Limb (tissue), 2 donors: ENCODE measurements at regions not wholly inside any gene's neighbourhood (a gene's known extent, or its start where the extent isn't known, plus 50 kb on each side); places are given as distances from the start of the nearest gene placed in this dataset.
A peak's percentile ranks its signal among the peaks of the same experiment; 100 is the strongest.

Source experiments
- DNase-seq, 2 donors: peaks; one replicate each; pipeline ENCODE4 v3.0.0-alpha.2; 2016; ENCODE audit errors: extremely low spot score in 2 of 2

GRCh38 chr4:136558940-136559494 is 973.3 kb downstream of the PCDH18 start:
- no peak for DNase-seq

DNA sequence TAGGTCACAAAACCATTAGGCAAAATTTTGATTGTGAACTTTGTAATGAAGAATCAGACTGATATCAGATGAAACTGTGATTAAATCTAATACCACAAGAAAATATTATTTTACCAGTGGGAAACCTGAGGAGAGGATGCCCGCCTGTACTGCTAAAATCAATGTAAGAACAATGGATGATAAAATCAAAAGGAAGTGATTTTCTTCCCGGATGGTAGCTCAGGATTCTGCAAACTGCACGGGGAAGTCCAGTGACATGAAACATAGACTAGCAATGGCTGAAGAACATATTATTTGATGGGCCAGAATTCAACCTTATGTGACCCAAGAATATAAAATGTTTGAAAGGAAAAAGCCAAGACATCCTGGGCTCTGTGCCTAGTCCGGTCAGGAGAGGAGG is 974.9 kb downstream of the PCDH18 start:
- DNase-seq, result no peak

GRCh38 chr4:136554033-136554432 is 978.3 kb downstream of the PCDH18 start:
- DNase-seq, result no peak

DNA sequence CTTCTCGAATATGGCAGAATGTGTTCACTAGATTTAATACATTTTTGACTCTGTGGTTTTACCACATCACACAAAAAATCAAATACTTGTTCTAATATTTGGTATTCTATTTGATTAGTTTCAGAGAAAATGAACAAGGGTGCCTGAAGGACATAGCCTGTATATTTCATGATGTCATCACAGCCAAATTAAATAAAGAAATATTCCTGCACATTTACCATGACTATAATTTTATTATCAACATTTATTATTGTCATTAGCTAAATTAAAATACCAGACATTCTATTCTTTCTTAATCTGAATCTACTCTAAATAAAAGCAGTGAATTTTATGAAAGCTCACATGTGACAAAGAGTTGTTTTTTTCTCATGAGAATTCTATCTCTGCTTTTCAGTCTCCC is 980.5 kb downstream of the PCDH18 start:
- no peak for DNase-seq

DNA sequence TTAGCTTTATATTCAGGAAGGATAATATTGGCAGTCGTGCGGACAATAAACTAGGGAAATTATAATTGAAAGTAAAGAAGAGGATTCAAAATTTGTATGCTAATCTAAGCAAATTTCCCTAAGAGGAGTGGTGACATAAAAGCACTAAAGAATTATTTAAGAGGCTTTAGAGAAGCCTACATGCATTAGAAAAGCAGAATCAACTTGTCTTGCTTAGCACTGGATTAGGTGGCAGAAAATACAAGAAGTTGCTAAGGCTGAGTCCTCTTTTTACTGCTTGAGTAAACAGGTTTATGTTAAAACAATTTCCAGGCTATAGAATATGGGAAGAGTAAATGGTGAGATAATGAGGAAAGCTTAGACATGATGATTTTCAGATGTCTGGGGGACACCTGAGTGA is 991.5 kb downstream of the PCDH18 start:
- no peak for DNase-seq

- DNase-seq, result no peak
Observed at GRCh38 chr4:136528131-136528530, 1004.2 kb downstream of the PCDH18 start.

DNA sequence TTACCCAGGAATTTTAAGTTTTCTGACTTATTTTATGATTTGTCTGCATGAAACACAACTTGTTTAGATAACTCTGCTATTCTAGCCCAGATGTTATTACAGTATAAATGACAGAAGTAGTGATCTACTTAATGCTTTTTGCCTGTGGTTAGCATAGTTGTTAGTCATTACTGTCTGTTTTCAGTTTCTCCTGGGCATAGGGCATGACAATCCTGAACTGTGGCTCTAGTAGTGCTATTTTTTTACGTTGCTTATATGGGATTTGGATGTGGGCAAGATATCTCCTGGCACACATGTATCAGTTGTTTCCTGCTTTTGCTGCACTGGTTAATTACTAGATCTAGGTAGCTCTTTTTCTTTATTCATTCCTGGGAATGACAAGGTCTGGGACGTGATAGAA is 1005.8 kb downstream of the PCDH18 start:
- DNase-seq, result no peak

GRCh38 chr4:136524039-136524438 is 1008.3 kb downstream of the PCDH18 start:
- DNase-seq, result no peak

GRCh38 chr4:136516371-136516770 is 1015.9 kb downstream of the PCDH18 start:
- DNase-seq, result no peak

- no peak for DNase-seq
Observed at GRCh38 chr4:136505020-136505419, 1027.3 kb downstream of the PCDH18 start.

DNA sequence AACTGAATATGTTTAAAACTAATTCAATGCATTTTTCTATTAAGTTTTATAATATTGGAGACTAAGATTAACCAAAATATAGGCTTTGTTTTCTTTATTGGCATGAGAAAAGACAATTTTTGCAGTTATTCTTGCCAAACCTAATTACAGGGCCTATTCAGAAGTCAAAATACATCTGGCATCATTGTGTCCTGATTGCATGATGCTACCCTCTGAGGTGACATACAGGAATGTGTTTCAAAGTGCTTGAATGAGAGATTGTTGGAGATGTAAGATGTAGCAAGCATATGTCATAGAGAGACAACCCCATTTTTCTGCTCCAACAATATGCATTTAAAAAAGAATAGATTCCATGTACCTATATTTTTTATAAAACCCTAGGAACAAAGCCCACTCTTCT is 1036.4 kb downstream of the PCDH18 start:
- DNase-seq, result no peak

GRCh38 chr4:136495076-136495475 is 1037.2 kb downstream of the PCDH18 start:
- no peak for DNase-seq

- no peak for DNase-seq
Observed at GRCh38 chr4:136489101-136489500, 1043.2 kb downstream of the PCDH18 start.

- DNase-seq, result no peak
Observed at GRCh38 chr4:136484996-136485395, 1047.3 kb downstream of the PCDH18 start.

GRCh38 chr4:136476753-136477152 is 1055.5 kb downstream of the PCDH18 start:
- DNase-seq, result peak in 1 of 2 donors; percentile 49

DNA sequence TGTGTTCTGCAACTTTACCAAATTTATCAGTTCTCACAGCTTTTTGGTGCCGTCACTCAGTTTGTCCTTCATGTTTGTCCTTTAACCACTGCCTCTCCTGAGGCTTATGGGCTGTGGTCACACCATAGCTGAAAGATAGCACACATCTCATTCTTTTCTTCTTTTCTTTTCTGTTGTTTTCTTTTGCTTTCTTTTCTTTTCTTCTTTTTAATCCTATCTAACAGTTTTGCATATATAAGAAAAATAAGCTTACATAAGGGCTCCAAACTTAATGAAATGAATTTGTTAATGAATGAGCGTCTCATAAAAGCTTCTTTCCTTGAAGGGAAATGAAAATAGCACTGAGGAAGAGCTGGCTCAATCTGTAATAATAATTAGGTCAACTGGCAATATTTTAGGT is 1061.2 kb downstream of the PCDH18 start:
- DNase-seq, result no peak

DNA sequence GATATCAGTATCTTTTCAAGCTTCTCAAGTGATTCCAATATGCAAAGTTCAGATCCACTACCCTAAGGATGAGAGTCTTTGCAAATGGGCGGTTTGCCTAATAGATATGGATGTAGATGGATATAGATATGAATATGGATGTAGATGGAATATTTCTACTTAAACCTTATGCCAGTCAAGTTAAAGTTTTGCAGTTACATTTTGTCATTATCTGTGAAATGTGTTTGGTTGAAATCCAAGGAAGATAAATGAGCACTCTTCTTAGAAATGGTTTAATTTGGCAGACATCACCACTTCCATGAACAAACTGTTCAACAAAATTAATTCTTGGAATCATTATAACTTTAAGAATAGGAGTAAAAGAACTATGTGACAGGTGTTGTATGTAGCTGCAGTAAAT is 1066.6 kb downstream of the PCDH18 start:
- no peak for DNase-seq

- DNase-seq, result no peak
Observed at GRCh38 chr4:136463941-136464340, 1068.4 kb downstream of the PCDH18 start.

DNA sequence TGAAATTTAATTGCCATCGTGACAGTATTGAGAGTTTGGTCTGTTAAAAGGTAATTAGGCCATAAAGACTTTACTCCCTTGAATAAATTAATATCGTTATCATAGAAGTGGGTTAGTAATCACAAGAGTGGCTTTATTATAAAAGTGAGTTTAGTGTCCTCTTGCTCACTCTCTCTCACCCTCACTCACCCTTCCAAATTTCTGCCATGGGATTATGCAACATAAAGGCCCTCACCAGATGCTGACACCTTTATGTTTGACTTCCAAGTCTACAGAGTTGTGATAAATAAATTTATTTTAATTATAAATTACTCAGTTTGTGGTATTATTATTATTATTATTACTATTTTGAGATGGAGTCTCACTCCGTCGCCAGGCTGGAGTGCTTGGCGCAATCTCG is 1070.8 kb downstream of the PCDH18 start:
- DNase-seq, result no peak

- DNase-seq, result no peak
Observed at GRCh38 chr4:136458326-136458725, 1074.0 kb downstream of the PCDH18 start.

- no peak for DNase-seq
Observed at GRCh38 chr4:136457577-136457976, 1074.7 kb downstream of the PCDH18 start.

DNA sequence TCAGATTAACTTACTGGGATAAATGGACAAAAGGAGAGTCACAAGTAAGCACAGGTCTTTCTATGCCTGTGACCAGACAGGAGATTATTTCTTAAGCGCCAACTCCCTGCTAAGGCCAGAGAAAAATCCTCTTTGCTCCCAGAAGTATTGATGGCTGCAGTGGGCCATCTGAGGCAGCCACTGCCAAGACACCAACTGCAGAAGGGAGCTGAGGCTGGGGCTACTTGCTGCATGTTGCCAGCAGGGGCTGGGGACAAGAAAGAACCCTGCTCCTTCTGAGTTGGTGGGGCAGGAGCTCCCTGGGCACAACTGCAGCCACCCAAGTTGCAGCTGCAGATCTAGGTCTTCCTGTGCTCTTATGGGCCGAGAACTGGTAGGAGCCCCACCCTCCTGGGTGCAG is 1075.3 kb downstream of the PCDH18 start:
- no peak for DNase-seq

DNA sequence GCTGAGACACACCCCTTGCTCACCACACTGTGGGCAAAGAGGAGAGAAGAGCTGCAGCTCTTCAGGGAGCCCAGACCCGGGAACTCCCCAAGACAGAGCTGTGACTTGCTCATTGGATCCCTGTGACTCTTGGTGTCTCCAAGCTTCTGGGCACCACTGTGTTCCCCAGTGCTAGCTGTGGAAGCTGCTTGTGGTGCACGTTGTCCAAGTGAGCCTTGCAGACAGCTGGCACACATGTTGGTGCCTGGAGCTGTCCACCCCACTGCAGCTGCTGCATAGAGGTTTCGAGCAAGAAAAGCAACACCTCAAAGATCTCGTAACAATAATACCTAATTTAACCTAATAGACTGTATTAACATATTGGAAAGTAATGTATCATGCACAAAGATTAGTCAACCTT is 1089.3 kb downstream of the PCDH18 start:
- DNase-seq, result no peak

DNA sequence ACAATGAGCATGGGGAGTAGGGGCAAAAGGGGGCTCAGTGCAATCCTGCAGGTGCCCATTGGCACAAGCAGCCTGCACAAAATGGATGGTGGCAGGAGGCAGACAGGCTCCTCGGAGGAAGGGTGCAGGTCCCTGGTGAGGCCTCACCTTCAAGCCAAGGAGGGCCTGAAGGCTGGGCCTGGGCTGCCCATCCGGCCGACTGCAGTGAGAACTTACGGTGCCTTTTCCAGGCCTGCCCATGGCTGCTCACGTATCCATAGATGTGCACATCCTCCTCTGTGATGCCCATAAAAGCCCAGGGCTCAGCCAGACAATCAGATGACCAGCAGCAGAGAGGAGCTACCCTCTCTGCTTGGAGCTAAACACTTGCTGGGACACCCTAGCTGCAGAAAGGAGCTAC is 1089.8 kb downstream of the PCDH18 start:
- no peak for DNase-seq
